SU-DHL-6 (cell line): ENCODE measurements at regions not wholly inside any gene's neighbourhood (a gene's known extent, or its start where the extent isn't known, plus 50 kb on each side); places are given as distances from the start of the nearest gene placed in this dataset.

Experiments
- H2AFZ ChIP-seq: fragments of 200-600 bp; sonication (generic); 2 replicates; pipeline ENCODE4 v1.6.1; 2014; ENCODE audit warnings: low read depth, mild to moderate bottlenecking, moderate library complexity, mixed read lengths, antibody characterized with exemption, low read length; ENCODE audit not compliant: severe bottlenecking
- H3F3A ChIP-seq: fragments of 200-600 bp; shearing (Covaris generic); 2 replicates; pipeline ENCODE4 v1.6.0; 2016; ENCODE audit warnings: antibody characterized with exemption, mild to moderate bottlenecking; ENCODE audit not compliant: insufficient read depth
- H3K27ac ChIP-seq: fragments of 200-600 bp; sonication (generic); 2 replicates; pipeline ENCODE4 v1.5.1; 2016; ENCODE audit warnings: low read depth, mild to moderate bottlenecking, low read length, moderate library complexity, mixed read lengths
- H3K27me3 ChIP-seq: fragments of 200-600 bp; sonication (generic), shearing (Covaris generic); 2 replicates; pipeline ENCODE4 v1.6.0; 2014; ENCODE audit warnings: mild to moderate bottlenecking, low read length
- H3K36me3 ChIP-seq: fragments of 200-600 bp; sonication (generic); 2 replicates; pipeline ENCODE4 v1.6.1; 2014; ENCODE audit warnings: mild to moderate bottlenecking, low read length, mixed read lengths
- H3K4me2 ChIP-seq: fragments of 300-600, 200-600 bp; shearing (Covaris generic), sonication (generic); 2 replicates; pipeline ENCODE4 v1.6.0; 2014; ENCODE audit warnings: low read length, low read depth, mild to moderate bottlenecking; ENCODE audit not compliant: poor library complexity, severe bottlenecking
- H3K4me3 ChIP-seq: fragments of 200-600 bp; sonication (generic); 2 replicates; pipeline ENCODE4 v1.5.1; 2014; ENCODE audit warnings: antibody characterized with exemption, low read length, mild to moderate bottlenecking, mixed read lengths; ENCODE audit not compliant: insufficient read depth, poor library complexity, severe bottlenecking
- H3K79me2 ChIP-seq: fragments of 200-600 bp; sonication (generic); 2 replicates; pipeline ENCODE4 v1.6.1; 2014; ENCODE audit warnings: mild to moderate bottlenecking, low read length, moderate library complexity; ENCODE audit not compliant: insufficient read depth
- H3K9ac ChIP-seq: fragments of 200-600 bp; sonication (generic); 2 replicates; pipeline ENCODE4 v1.7.0; 2014; ENCODE audit warnings: mild to moderate bottlenecking, low read length
- H3K9me2 ChIP-seq: fragments of 200-600 bp; sonication (generic); replicated peaks from 2 replicates; pipeline ENCODE4 v1.6.1; 2014; ENCODE audit warnings: low read length; ENCODE audit not compliant: insufficient read depth
- H3K9me3 ChIP-seq: fragments of 200-600 bp; sonication (generic); 2 replicates; pipeline ENCODE4 v1.6.1; 2014; ENCODE audit warnings: low read length, mixed read lengths; ENCODE audit not compliant: insufficient read depth
- H4K20me1 ChIP-seq: fragments of 200-600 bp; sonication (generic); 2 replicates; pipeline ENCODE4 v1.6.1; 2014; ENCODE audit warnings: low read depth, mild to moderate bottlenecking, antibody characterized with exemption, low read length, moderate library complexity, mixed read lengths
- EZH2phosphoT487 ChIP-seq: fragments of 200-600 bp; sonication (generic), shearing (Covaris generic); conservative IDR thresholded peaks from 2 replicates; pipeline ENCODE4 v1.6.1; 2018; ENCODE audit warnings: mild to moderate bottlenecking, antibody characterized with exemption, low read length, moderate library complexity, mixed read lengths
- TF ChIP-seq, protein P1 (sequence below): fragments of 200-600 bp; sonication (generic); IDR thresholded peaks from one replicate; pipeline ENCODE4 v1.5.1; 2017; ENCODE audit warnings: antibody characterized with exemption, mild to moderate bottlenecking, low read length, moderate library complexity; ENCODE audit not compliant: insufficient read depth, poor library complexity, severe bottlenecking

GRCh38 chr5:14003936-14004335 lies 59.4 kb upstream of the DNAH5 start:
- Histone ChIP-seq H3K9me3 (no peaks in the 10 kb centered on the region), H4K20me1 (no peaks in the 10 kb centered on the region), H3K36me3 (no peaks in the 10 kb centered on the region), H3F3A (no peaks in the 10 kb centered on the region), H3K9me2 (no peaks in the 10 kb centered on the region), H2AFZ (no peak overlapping the region), H3K4me2 (no peak overlapping the region), H3K4me3 (no peak overlapping the region), H3K27me3 (no peaks in the 10 kb centered on the region), H3K27ac (no peak overlapping the region), H3K79me2 (no peaks in the 10 kb centered on the region), H3K9ac (no peak overlapping the region)
- TF ChIP-seq EZH2phosphoT487, result no peak
- TF ChIP-seq, protein P1, sequence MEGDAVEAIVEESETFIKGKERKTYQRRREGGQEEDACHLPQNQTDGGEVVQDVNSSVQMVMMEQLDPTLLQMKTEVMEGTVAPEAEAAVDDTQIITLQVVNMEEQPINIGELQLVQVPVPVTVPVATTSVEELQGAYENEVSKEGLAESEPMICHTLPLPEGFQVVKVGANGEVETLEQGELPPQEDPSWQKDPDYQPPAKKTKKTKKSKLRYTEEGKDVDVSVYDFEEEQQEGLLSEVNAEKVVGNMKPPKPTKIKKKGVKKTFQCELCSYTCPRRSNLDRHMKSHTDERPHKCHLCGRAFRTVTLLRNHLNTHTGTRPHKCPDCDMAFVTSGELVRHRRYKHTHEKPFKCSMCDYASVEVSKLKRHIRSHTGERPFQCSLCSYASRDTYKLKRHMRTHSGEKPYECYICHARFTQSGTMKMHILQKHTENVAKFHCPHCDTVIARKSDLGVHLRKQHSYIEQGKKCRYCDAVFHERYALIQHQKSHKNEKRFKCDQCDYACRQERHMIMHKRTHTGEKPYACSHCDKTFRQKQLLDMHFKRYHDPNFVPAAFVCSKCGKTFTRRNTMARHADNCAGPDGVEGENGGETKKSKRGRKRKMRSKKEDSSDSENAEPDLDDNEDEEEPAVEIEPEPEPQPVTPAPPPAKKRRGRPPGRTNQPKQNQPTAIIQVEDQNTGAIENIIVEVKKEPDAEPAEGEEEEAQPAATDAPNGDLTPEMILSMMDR, result no peak

DNA sequence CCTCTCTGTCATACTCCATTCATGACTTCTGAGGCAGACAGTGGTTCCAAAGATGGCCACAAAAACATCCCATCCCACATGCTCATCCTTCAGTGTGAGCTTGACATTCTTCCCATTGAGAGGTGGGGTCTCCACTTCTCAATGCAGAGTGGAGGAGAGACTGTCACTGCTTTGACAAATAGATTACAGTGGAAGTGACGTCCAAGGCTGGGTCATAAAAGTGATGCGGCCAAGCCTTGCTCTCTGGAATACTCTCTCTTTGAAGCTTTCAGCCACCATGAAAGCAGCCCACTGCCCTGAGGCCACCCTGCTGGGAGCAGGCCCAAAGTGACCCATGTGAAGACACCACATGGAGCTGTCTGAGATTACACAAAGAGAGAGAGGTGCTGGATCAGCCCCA lies 59.0 kb upstream of the DNAH5 start:
- H3K9ac ChIP-seq, result no peak overlapping the region
- TF ChIP-seq, protein P1, result no peak
- no peak for TF ChIP-seq EZH2phosphoT487
- no peaks in the 10 kb centered on the region for H3K9me3 ChIP-seq
- H3K27me3 ChIP-seq, result no peaks in the 10 kb centered on the region
- H3K4me3 ChIP-seq, result no peak overlapping the region
- H3K4me2 ChIP-seq, result no peak overlapping the region
- H3K9me2 ChIP-seq, result no peaks in the 10 kb centered on the region
- no peak overlapping the region for H3K27ac ChIP-seq
- H3K79me2 ChIP-seq, result no peaks in the 10 kb centered on the region
- H2AFZ ChIP-seq, result no peak overlapping the region
- H4K20me1 ChIP-seq, result no peaks in the 10 kb centered on the region
- no peaks in the 10 kb centered on the region for H3F3A ChIP-seq
- no peaks in the 10 kb centered on the region for H3K36me3 ChIP-seq

DNA sequence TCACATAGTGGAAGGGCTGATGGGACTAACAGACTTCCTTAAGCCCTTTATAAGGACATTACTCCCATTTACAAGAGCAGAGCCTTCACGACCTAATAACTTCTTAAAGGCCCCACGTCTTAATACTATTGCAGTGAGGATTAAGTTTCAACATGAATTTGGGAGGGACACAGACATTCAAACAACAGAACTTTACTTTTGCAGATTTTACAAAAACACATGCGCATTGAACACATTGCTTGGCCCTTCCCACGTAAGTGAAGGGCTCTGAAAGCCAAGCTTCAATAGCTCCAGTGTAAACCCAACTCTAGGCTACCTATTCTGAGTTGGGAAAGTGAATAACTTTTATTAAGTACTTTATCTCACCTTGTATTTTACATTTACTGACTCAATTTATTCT lies 53.8 kb upstream of the DNAH5 start:
- Histone ChIP-seq H4K20me1 (no peaks in the 10 kb centered on the region), H3K27ac (no peak overlapping the region), H3K9me2 (no peaks in the 10 kb centered on the region), H3K9ac (no peak overlapping the region), H3K36me3 (no peaks in the 10 kb centered on the region), H3K4me3 (no peak overlapping the region), H2AFZ (no peak overlapping the region), H3K4me2 (no peak overlapping the region), H3K27me3 (no peaks in the 10 kb centered on the region), H3K9me3 (no peaks in the 10 kb centered on the region), H3K79me2 (no peaks in the 10 kb centered on the region), H3F3A (no peaks in the 10 kb centered on the region)
- TF ChIP-seq, protein P1, result no peak
- no peak for TF ChIP-seq EZH2phosphoT487

DNA sequence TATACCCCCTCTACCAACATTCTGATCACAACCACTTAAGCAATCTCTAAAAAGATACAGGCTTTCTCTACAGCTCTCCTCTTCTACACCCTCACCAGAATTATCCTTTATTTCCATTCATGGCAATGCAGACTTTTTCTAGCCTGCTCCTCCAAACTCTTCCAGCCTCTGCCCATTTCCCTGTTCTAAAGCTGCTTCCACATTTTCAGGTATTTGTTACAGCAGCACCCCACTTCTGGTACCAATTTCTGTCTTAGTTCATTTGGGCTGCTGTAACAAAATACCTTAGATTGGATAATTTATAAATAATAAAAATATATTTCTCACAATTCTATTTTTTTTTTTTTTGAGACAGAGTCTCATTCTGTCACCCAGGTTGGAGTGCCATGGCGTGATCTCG lies 53.0 kb upstream of the DNAH5 start:
- Histone ChIP-seq H3K27me3 (no peaks in the 10 kb centered on the region), H3K36me3 (no peaks in the 10 kb centered on the region), H3K9me3 (no peaks in the 10 kb centered on the region), H4K20me1 (no peaks in the 10 kb centered on the region), H3K27ac (no peak overlapping the region), H3K4me2 (no peak overlapping the region), H2AFZ (no peak overlapping the region), H3K79me2 (no peaks in the 10 kb centered on the region), H3K9ac (no peak overlapping the region), H3K9me2 (no peaks in the 10 kb centered on the region), H3K4me3 (no peak overlapping the region), H3F3A (no peaks in the 10 kb centered on the region)
- TF ChIP-seq, protein P1, result no peak
- no peak for TF ChIP-seq EZH2phosphoT487
